K562 (cell line): ENCODE measurements at regions not wholly inside any gene's neighbourhood (a gene's known extent, or its start where the extent isn't known, plus 50 kb on each side); places are given as distances from the start of the nearest gene placed in this dataset.
A peak's percentile ranks its signal among the peaks of the same experiment; 100 is the strongest.

Experiments
- CHCHD3 ChIP-seq: fragments of 250-450 bp; sonication (Bioruptor Pico); IDR thresholded peaks from 2 replicates; pipeline ENCODE4 v2.1.2; 2022; ENCODE audit warnings: mild to moderate bottlenecking
- FOXJ2 ChIP-seq: fragments of 200-800 bp; sonication (Bioruptor generic); IDR thresholded peaks from 2 replicates; pipeline ENCODE4 v1.6.1; 2016; ENCODE audit warnings: missing genetic modification characterization, missing compliant biosample characterization
- MCM2 ChIP-seq: fragments of 450-650 bp; IDR thresholded peaks from 2 replicates; pipeline ENCODE4 v1.6.1; 2017; ENCODE audit warnings: low read depth, mild to moderate bottlenecking
- MTA2 ChIP-seq: fragments of 450-650 bp; IDR thresholded peaks from 2 replicates; pipeline ENCODE4 v1.6.1; 2016; ENCODE audit warnings: low read depth
- NCOA1 ChIP-seq: fragments of 450-650 bp; IDR thresholded peaks from 2 replicates; pipeline ENCODE4 v1.6.1; 2016; ENCODE audit warnings: low read depth
- SLC30A9 ChIP-seq: fragments of 250-450 bp; sonication (Bioruptor Pico); IDR thresholded peaks from 2 replicates; pipeline ENCODE4 v1.8.0; 2022; ENCODE audit warnings: mild to moderate bottlenecking, moderate library complexity
- SRSF9 ChIP-seq: fragments of 200-400 bp; formaldehyde crosslinking; IDR thresholded peaks from 2 replicates; pipeline ENCODE4 v1.6.1; 2017; ENCODE audit warnings: low read depth, low read length, borderline replicate concordance
- TAL1 ChIP-seq: fragments of 450-650 bp; IDR thresholded peaks from 2 replicates; pipeline ENCODE4 v1.6.1; 2016; ENCODE audit warnings: mild to moderate bottlenecking
- U2AF1 ChIP-seq: fragments of 200-400 bp; formaldehyde crosslinking; optimal IDR thresholded peaks from 2 replicates; pipeline ENCODE3; 2017; ENCODE audit warnings: mild to moderate bottlenecking, low read depth, low read length, moderate library complexity
- ZKSCAN3 ChIP-seq: fragments of 250-450 bp; sonication (Bioruptor Pico); IDR thresholded peaks from 2 replicates; pipeline ENCODE4 v1.4.0; 2020
- ZNF146 ChIP-seq: IDR thresholded peaks from one replicate; pipeline ENCODE4 v1.6.1; 2018; ENCODE audit warnings: missing compliant biosample characterization; ENCODE audit not compliant: unreplicated experiment
- ZNF274 ChIP-seq: IDR thresholded peaks from 2 replicates; pipeline ENCODE4 v1.6.1; 2011; ENCODE audit warnings: low read depth, mild to moderate bottlenecking, low read length, moderate library complexity, borderline replicate concordance
- ZNF445 ChIP-seq: fragments of 250-450 bp; sonication (Bioruptor Pico); IDR thresholded peaks from 2 replicates; pipeline ENCODE4 v1.4.0; 2020; ENCODE audit warnings: low read depth, mild to moderate bottlenecking, moderate library complexity
- TF ChIP-seq, protein P1 (sequence below), 2 experiments: fragments of 450-650 bp; IDR thresholded peaks; 2 replicates each; pipeline ENCODE4 v1.6.1; 2016; ENCODE audit warnings: mild to moderate bottlenecking in 2 of 2, borderline replicate concordance in 1 of 2, low read depth in 1 of 2, moderate library complexity in 1 of 2
- TF ChIP-seq, protein P2 (sequence below): sonication (generic); formaldehyde crosslinking; IDR thresholded peaks from 2 replicates; pipeline ENCODE4 v1.8.0; 2022; ENCODE audit warnings: mild to moderate bottlenecking, missing genetic modification reagents
- TF ChIP-seq, protein P3 (sequence below): fragments of 450-650 bp; IDR thresholded peaks from one replicate; pipeline ENCODE4 v1.6.1; 2018; ENCODE audit warnings: mild to moderate bottlenecking, moderate library complexity; ENCODE audit not compliant: partially characterized antibody
- TF ChIP-seq, protein P4 (sequence below): fragments of 450-650 bp; IDR thresholded peaks from 2 replicates; pipeline ENCODE4 v1.6.1; 2017; ENCODE audit warnings: mild to moderate bottlenecking, moderate library complexity

DNA sequence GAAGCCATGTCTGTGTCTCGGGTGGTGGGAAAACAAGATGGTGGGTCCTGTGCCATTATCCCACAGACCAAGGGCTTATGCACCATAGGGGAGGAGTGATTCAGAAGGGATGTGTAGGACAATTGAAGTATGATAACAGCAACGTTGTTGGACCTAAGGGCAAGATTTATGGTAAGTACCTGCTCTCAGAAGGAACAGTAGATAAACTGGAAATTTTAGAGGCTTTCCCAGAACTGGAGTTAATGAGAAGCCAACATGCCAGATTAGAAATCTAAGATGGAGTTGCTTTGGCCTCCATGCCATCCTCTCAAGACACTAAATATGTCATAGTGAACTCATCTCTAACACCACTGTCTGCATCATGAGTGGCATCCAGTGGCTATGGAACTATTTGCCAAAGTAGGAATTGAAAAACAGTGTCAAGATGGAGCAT, 84.7 kb upstream of the MYLIP start (continued):
- TF ChIP-seq, protein P1, sequence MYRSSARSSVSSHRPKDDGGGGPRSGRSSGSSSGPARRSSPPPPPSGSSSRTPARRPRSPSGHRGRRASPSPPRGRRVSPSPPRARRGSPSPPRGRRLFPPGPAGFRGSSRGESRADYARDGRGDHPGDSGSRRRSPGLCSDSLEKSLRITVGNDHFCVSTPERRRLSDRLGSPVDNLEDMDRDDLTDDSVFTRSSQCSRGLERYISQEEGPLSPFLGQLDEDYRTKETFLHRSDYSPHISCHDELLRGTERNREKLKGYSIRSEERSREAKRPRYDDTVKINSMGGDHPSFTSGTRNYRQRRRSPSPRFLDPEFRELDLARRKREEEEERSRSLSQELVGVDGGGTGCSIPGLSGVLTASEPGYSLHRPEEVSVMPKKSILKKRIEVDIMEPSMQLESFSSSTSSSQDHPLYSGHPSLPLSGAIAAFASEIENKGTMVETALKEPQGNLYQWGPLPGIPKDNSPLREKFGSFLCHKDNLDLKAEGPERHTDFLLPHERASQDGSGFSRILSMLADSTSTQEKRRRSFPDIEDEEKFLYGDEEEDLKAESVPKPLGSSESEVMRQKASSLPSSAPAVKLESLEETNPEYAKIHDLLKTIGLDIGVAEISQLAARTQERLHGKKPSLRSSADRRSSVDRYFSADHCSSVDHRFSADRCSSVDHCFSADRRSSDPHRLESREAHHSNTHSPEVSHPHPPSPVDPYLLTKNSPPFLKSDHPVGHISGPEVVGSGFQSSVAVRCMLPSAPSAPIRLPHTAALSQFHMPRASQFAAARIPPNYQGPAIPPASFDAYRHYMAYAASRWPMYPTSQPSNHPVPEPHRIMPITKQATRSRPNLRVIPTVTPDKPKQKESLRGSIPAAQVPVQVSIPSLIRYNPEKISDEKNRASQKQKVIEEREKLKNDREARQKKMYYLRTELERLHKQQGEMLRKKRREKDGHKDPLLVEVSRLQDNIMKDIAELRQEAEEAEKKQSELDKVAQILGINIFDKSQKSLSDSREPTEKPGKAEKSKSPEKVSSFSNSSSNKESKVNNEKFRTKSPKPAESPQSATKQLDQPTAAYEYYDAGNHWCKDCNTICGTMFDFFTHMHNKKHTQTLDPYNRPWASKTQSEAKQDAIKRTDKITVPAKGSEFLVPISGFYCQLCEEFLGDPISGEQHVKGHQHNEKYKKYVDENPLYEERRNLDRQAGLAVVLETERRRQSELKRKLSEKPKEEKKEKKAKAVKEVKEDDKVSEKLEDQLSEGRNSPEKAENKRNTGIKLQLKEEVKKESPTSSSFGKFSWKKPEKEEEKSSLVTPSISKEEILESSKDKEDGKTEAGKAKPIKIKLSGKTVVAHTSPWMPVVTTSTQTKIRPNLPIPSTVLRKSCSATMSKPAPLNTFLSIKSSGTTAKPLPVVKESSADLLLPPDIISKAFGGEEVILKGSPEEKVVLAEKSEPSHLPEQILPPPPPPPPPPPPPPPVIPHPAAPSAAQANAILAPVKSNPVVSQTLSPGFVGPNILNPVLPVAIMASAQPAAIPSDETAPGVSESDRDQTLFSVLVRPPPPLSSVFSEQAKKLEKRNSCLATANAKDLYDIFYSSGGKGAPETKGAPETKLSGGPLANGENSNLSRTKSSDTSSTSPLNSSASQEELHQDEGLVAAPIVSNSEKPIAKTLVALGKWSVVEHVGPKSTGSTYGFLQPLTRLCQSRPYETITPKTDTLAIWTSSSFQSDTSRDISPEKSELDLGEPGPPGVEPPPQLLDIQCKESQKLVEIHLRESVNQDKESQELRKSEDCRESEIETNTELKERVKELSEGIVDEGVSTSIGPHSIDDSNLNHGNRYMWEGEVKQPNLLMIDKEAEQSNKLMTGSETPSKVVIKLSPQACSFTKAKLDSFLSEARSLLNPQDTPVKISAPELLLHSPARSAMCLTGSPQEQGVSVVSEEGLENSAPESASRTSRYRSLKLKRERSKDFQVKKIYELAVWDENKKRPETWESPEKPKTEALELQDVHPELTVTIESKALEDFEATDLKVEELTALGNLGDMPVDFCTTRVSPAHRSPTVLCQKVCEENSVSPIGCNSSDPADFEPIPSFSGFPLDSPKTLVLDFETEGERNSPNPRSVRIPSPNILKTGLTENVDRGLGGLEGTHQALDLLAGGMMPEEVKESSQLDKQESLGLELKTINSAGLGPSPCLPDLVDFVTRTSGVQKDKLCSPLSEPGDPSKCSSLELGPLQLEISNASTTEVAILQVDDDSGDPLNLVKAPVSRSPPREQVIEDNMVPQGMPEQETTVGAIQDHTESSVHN (IDR thresholded peaks at IDR 0.05; ENCODE audit: borderline replicate concordance in 1 of 2, low read depth in 1 of 2) = no peak
- TF ChIP-seq MCM2 (no peak), SRSF9 (no peak), NCOA1 (peak; percentile 61; the same call in 1 of the 2 replicates), TAL1 (peak; percentile 67), U2AF1 (no peak), SLC30A9 (CRISPR knock-in tag) (no peak), CHCHD3 (no peak), MTA2 (peak; percentile 43; the same call in 1 of the 2 replicates), ZNF146 (CRISPR knock-in tag) (no peak), FOXJ2 (tag) (no peak), ZNF445 (CRISPR knock-in tag) (0 out of 2 replicates have a peak, but pooled peaks have one; percentile 71), ZNF274 (no peak), ZKSCAN3 (CRISPR knock-in tag) (peak; percentile 62; the same call in 1 of the 2 replicates)
- TF ChIP-seq, protein P2, sequence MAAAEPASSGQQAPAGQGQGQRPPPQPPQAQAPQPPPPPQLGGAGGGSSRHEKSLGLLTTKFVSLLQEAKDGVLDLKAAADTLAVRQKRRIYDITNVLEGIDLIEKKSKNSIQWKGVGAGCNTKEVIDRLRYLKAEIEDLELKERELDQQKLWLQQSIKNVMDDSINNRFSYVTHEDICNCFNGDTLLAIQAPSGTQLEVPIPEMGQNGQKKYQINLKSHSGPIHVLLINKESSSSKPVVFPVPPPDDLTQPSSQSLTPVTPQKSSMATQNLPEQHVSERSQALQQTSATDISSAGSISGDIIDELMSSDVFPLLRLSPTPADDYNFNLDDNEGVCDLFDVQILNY (CRISPR knock-in tag) = no peak
- TF ChIP-seq, protein P3, sequence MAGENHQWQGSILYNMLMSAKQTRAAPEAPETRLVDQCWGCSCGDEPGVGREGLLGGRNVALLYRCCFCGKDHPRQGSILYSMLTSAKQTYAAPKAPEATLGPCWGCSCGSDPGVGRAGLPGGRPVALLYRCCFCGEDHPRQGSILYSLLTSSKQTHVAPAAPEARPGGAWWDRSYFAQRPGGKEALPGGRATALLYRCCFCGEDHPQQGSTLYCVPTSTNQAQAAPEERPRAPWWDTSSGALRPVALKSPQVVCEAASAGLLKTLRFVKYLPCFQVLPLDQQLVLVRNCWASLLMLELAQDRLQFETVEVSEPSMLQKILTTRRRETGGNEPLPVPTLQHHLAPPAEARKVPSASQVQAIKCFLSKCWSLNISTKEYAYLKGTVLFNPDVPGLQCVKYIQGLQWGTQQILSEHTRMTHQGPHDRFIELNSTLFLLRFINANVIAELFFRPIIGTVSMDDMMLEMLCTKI = no peak
- TF ChIP-seq, protein P4, sequence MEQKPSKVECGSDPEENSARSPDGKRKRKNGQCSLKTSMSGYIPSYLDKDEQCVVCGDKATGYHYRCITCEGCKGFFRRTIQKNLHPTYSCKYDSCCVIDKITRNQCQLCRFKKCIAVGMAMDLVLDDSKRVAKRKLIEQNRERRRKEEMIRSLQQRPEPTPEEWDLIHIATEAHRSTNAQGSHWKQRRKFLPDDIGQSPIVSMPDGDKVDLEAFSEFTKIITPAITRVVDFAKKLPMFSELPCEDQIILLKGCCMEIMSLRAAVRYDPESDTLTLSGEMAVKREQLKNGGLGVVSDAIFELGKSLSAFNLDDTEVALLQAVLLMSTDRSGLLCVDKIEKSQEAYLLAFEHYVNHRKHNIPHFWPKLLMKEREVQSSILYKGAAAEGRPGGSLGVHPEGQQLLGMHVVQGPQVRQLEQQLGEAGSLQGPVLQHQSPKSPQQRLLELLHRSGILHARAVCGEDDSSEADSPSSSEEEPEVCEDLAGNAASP = no peak
